Neural cell (in vitro differentiated cells): ENCODE measurements at regions not wholly inside any gene's neighbourhood (a gene's known extent, or its start where the extent isn't known, plus 50 kb on each side); places are given as distances from the start of the nearest gene placed in this dataset.

Source experiments
- EZH2 ChIP-seq: fragments of 200-600, 300-800 bp; shearing (Covaris generic), sonication (generic); IDR thresholded peaks from 2 replicates; pipeline ENCODE4 v1.6.1; 2014; ENCODE audit warnings: antibody characterized with exemption, low read length, borderline replicate concordance, mild to moderate bottlenecking; ENCODE audit not compliant: insufficient read depth, poor library complexity, severe bottlenecking
- REST ChIP-seq: IDR thresholded peaks from 2 replicates; pipeline ENCODE4 v1.6.1; 2012; ENCODE audit warnings: borderline replicate concordance
- SMC3 ChIP-seq: fragments of 450-650 bp; conservative IDR thresholded peaks from 2 replicates; pipeline ENCODE4 v1.6.1; 2014; ENCODE audit warnings: antibody characterized with exemption, mild to moderate bottlenecking, moderate library complexity; ENCODE audit not compliant: poor library complexity
- TAF1 ChIP-seq: IDR thresholded peaks from 2 replicates; pipeline ENCODE4 v1.6.1; 2012; ENCODE audit warnings: low read depth
- TF ChIP-seq, protein P1 (sequence below): fragments of 450-650 bp; IDR thresholded peaks from 2 replicates; pipeline ENCODE4 v1.5.1; 2014; ENCODE audit warnings: antibody characterized with exemption, mild to moderate bottlenecking, moderate library complexity; ENCODE audit not compliant: poor library complexity, severe bottlenecking

GRCh38 chr2:160925956-160926355 is 234.3 kb upstream of the TANK start:
- TF ChIP-seq, protein P1, sequence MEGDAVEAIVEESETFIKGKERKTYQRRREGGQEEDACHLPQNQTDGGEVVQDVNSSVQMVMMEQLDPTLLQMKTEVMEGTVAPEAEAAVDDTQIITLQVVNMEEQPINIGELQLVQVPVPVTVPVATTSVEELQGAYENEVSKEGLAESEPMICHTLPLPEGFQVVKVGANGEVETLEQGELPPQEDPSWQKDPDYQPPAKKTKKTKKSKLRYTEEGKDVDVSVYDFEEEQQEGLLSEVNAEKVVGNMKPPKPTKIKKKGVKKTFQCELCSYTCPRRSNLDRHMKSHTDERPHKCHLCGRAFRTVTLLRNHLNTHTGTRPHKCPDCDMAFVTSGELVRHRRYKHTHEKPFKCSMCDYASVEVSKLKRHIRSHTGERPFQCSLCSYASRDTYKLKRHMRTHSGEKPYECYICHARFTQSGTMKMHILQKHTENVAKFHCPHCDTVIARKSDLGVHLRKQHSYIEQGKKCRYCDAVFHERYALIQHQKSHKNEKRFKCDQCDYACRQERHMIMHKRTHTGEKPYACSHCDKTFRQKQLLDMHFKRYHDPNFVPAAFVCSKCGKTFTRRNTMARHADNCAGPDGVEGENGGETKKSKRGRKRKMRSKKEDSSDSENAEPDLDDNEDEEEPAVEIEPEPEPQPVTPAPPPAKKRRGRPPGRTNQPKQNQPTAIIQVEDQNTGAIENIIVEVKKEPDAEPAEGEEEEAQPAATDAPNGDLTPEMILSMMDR = no peak
- TF ChIP-seq SMC3 (no peak), TAF1 (no peak), REST (no peak), EZH2 (no peak)
